Loucy (cell line): ENCODE measurements at regions not wholly inside any gene's neighbourhood (a gene's known extent, or its start where the extent isn't known, plus 50 kb on each side); places are given as distances from the start of the nearest gene placed in this dataset.

Experiments
- H2AFZ ChIP-seq: fragments of 200-600 bp; sonication (generic); 2 replicates; pipeline ENCODE4 v1.6.0; 2016; ENCODE audit warnings: antibody characterized with exemption, mild to moderate bottlenecking, low read length, moderate library complexity
- H3F3A ChIP-seq: fragments of 200-600 bp; 2 replicates; pipeline ENCODE4 v1.6.0; 2016; ENCODE audit warnings: antibody characterized with exemption, low read depth, mild to moderate bottlenecking
- H3K27me3 ChIP-seq: fragments of 200-600 bp; sonication (generic); 2 replicates; pipeline ENCODE4 v1.6.1; 2014; ENCODE audit warnings: low read length, mild to moderate bottlenecking; ENCODE audit not compliant: insufficient read depth, poor library complexity, severe bottlenecking
- H3K36me3 ChIP-seq: fragments of 200-600 bp; sonication (generic); 2 replicates; pipeline ENCODE4 v1.6.1; 2016; ENCODE audit warnings: low read length; ENCODE audit not compliant: insufficient read depth
- H3K4me1 ChIP-seq: fragments of 200-600 bp; sonication (generic); 2 replicates; pipeline ENCODE4 v1.5.1; 2014; ENCODE audit warnings: low read length, mild to moderate bottlenecking; ENCODE audit not compliant: insufficient read depth, poor library complexity, severe bottlenecking
- H3K4me2 ChIP-seq: fragments of 200-600 bp; sonication (generic); 2 replicates; pipeline ENCODE4 v1.6.0; 2014; ENCODE audit warnings: antibody characterized with exemption, low read length, low read depth, mild to moderate bottlenecking; ENCODE audit not compliant: poor library complexity, severe bottlenecking
- H3K4me3 ChIP-seq: fragments of 200-600 bp; sonication (generic); 2 replicates; pipeline ENCODE4 v1.5.1; 2014; ENCODE audit warnings: low read length, mild to moderate bottlenecking, mixed read lengths; ENCODE audit not compliant: poor library complexity, severe bottlenecking
- H3K79me2 ChIP-seq: fragments of 200-600 bp; sonication (generic); 2 replicates; pipeline ENCODE4 v1.6.1; 2014; ENCODE audit warnings: low read length; ENCODE audit not compliant: insufficient read depth
- H3K9ac ChIP-seq: fragments of 200-600 bp; sonication (generic); 2 replicates; pipeline ENCODE4 v1.6.0; 2014; ENCODE audit warnings: mild to moderate bottlenecking, low read depth, low read length, moderate library complexity; ENCODE audit not compliant: poor library complexity, severe bottlenecking
- H3K9me2 ChIP-seq: fragments of 200-600 bp; sonication (generic); replicated peaks from 2 replicates; pipeline ENCODE4 v1.6.1; 2016; ENCODE audit warnings: low read depth, low read length, mixed read lengths
- H3K9me3 ChIP-seq: fragments of 200-600 bp; sonication (generic); 2 replicates; pipeline ENCODE4 v1.6.1; 2014; ENCODE audit warnings: mild to moderate bottlenecking, antibody characterized with exemption, low read length, low read depth; ENCODE audit not compliant: insufficient read depth
- H4K20me1 ChIP-seq: fragments of 200-600 bp; sonication (generic); 2 replicates; pipeline ENCODE4 v1.6.0; 2014; ENCODE audit warnings: antibody characterized with exemption, low read length, mild to moderate bottlenecking; ENCODE audit not compliant: insufficient read depth, poor library complexity, severe bottlenecking
- EZH2phosphoT487 ChIP-seq: fragments of 200-600 bp; IDR thresholded peaks from 2 replicates; pipeline ENCODE4 v1.6.1; 2018; ENCODE audit warnings: antibody characterized with exemption, mild to moderate bottlenecking, moderate library complexity, borderline replicate concordance
- TF ChIP-seq, protein P1 (sequence below): fragments of 200-600 bp; sonication (generic); conservative IDR thresholded peaks from 2 replicates; pipeline ENCODE4 v1.5.1; 2014; ENCODE audit warnings: mild to moderate bottlenecking, antibody characterized with exemption, low read length

GRCh38 chr11:92406472-92406871 is 181.9 kb downstream of the FAT3 start:
- Histone ChIP-seq H3K4me3 (no peak overlapping the region), H3K79me2 (no peaks in the 10 kb centered on the region), H4K20me1 (no peaks in the 10 kb centered on the region), H2AFZ (no peak overlapping the region), H3K27me3 (no peaks in the 10 kb centered on the region), H3F3A (no peaks in the 10 kb centered on the region), H3K9ac (no peak overlapping the region), H3K9me2 (no peaks in the 10 kb centered on the region), H3K9me3 (no peaks in the 10 kb centered on the region), H3K4me2 (no peak overlapping the region), H3K36me3 (no peaks in the 10 kb centered on the region), H3K4me1 (no peaks in the 10 kb centered on the region)
- no peak for TF ChIP-seq EZH2phosphoT487
- TF ChIP-seq, protein P1, sequence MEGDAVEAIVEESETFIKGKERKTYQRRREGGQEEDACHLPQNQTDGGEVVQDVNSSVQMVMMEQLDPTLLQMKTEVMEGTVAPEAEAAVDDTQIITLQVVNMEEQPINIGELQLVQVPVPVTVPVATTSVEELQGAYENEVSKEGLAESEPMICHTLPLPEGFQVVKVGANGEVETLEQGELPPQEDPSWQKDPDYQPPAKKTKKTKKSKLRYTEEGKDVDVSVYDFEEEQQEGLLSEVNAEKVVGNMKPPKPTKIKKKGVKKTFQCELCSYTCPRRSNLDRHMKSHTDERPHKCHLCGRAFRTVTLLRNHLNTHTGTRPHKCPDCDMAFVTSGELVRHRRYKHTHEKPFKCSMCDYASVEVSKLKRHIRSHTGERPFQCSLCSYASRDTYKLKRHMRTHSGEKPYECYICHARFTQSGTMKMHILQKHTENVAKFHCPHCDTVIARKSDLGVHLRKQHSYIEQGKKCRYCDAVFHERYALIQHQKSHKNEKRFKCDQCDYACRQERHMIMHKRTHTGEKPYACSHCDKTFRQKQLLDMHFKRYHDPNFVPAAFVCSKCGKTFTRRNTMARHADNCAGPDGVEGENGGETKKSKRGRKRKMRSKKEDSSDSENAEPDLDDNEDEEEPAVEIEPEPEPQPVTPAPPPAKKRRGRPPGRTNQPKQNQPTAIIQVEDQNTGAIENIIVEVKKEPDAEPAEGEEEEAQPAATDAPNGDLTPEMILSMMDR: no peak

DNA sequence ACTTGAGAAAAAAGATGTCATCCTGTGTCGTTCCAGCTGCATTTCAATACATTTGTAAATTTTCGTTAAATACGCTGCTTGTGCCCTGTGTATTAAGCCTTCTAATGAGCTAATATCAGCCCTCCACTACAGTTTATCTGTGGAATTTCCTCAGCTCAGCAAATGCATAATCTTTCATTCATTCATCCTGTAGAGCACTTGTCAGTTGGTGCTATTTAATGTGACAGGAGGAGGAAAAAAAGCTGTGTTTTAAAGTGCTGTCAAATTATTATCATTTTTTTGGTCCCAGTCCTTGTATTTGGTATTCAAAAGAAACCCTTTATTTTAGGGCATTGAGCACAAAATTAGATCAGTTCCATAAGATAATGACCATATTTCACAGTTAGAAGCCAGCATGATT is 184.7 kb downstream of the FAT3 start:
- Histone ChIP-seq H2AFZ (no peak overlapping the region), H3K4me2 (no peak overlapping the region), H4K20me1 (no peaks in the 10 kb centered on the region), H3K9ac (no peak overlapping the region), H3F3A (no peaks in the 10 kb centered on the region), H3K27me3 (no peaks in the 10 kb centered on the region), H3K36me3 (no peaks in the 10 kb centered on the region), H3K4me3 (no peak overlapping the region), H3K9me2 (no peaks in the 10 kb centered on the region), H3K4me1 (no peaks in the 10 kb centered on the region), H3K79me2 (no peaks in the 10 kb centered on the region), H3K9me3 (no peaks in the 10 kb centered on the region)
- TF ChIP-seq, protein P1: no peak
- no peak for TF ChIP-seq EZH2phosphoT487

- TF ChIP-seq, protein P1: no peak
- TF ChIP-seq EZH2phosphoT487: no peak
- Histone ChIP-seq H3K4me1 (no peaks in the 10 kb centered on the region), H3K79me2 (no peaks in the 10 kb centered on the region), H3F3A (no peaks in the 10 kb centered on the region), H3K4me2 (no peak overlapping the region), H3K27me3 (no peaks in the 10 kb centered on the region), H4K20me1 (no peaks in the 10 kb centered on the region), H3K9me2 (no peaks in the 10 kb centered on the region), H3K36me3 (no peaks in the 10 kb centered on the region), H3K4me3 (no peak overlapping the region), H3K9me3 (no peaks in the 10 kb centered on the region), H2AFZ (no peak overlapping the region), H3K9ac (no peak overlapping the region)
Observed at GRCh38 chr11:92409956-92410355, 185.3 kb downstream of the FAT3 start.
